ENCODE measurements at regions not wholly inside any gene's neighbourhood (a gene's known extent, or its start where the extent isn't known, plus 50 kb on each side); places are given as distances from the start of the nearest gene placed in this dataset.
A peak's percentile ranks its signal among the peaks of the same experiment; 100 is the strongest.
"Not testable (repeated sequence)": the region's sequence is repeated elsewhere in the genome, so short reads cannot be mapped to it uniquely, and the experiment has no call there.

DNA sequence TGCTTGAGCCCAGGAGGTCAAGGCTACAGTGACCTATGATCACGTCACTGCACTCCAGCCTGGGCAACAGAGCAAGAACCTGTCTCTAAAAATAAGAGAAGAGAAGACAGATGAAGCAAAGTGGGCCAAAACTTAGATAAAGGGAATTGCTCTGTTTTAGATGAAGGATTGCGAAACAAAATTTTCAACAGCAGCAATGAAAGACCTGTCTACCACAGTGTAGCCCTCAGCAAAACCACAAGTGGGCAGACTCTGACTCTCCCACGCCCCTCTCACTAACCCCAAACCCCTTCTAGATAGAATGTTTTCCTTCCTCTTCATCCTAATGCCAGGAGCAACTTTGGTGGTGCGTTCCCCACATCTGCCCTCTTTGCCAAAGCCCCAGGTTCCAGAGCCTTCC, 105.6 kb upstream of the ALDH3B2 start:
- peak in 1 of 2 donors; percentile 41 for DNase-seq (ENCODE audit: low read depth in 2 of 2)
- TF ChIP-seq, protein P1, sequence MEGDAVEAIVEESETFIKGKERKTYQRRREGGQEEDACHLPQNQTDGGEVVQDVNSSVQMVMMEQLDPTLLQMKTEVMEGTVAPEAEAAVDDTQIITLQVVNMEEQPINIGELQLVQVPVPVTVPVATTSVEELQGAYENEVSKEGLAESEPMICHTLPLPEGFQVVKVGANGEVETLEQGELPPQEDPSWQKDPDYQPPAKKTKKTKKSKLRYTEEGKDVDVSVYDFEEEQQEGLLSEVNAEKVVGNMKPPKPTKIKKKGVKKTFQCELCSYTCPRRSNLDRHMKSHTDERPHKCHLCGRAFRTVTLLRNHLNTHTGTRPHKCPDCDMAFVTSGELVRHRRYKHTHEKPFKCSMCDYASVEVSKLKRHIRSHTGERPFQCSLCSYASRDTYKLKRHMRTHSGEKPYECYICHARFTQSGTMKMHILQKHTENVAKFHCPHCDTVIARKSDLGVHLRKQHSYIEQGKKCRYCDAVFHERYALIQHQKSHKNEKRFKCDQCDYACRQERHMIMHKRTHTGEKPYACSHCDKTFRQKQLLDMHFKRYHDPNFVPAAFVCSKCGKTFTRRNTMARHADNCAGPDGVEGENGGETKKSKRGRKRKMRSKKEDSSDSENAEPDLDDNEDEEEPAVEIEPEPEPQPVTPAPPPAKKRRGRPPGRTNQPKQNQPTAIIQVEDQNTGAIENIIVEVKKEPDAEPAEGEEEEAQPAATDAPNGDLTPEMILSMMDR (IDR thresholded peaks at IDR 0.05; ENCODE audit: low read depth, low read length): no peak

DNA sequence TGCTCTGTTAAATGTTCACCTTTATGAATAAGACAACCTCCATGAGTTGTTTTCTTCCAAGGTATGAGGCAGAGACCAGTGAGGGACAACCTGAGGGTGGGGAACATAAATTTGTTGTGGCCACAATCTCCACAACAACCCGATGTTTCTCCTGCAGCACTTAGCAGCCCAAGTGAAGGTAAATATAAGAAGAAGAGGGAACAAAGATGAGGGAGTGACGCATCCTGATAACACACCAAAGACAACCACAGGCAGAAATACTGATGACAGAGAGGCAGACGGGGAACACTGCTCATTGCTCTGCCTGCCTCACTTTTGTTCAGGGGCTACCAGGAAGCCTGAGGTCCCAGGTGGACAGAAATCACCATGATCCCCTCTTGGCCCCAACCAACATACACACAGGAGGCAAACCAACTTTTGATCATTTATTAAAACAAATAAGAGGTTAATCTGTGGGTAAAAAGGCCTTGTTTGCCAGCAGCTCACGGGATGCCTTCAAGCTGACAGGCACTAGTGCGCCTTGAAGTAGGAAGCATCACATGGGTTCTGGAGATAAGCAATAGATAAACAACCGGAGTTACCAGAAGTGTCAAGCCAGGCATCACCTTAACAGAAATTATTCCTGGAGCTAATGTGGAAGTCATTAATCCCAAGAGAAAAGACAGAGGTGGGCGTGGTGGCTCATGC, 104.9 kb upstream of the ALDH3B2 start:
- DNase-seq (ENCODE audit: low read depth in 2 of 2): not testable (repeated sequence)

More for the DNA sequence above, 105.6 kb upstream of the ALDH3B2 start:
- H3K4me3 ChIP-seq (replicated peaks in 1 of 2; ENCODE audit: low read depth in 2 of 2, low read length in 2 of 2): no peak overlapping the region

DNA sequence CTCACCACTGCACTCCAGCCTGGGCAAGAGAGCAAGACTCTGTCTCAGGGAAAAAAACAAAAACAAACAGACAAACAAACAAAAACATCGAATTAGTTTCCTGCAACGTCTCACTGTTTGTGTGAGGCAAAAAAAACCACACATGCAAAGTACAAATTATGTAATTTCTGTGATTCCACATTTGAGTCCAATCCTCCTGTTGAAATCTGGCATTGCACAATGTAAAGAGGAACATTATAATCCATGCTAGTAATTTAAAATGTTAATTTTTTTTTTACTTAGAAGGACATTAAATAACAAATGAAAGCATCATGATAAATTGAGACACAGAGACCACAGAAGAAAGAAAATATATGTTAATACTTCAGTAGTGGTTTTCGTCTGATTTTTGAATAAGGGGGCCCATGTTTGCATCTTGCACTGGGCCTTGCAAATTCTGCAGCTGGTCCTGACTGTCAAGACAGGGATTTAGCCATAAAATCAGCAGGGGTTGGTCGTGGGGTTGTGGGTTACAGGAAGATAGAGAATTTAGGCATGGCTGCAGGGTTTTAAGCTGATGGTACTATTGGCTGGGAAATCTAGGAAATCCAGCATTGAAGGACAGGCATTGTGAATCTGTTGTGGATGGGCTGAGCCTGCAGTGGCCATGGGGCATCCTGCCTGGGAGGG, 102.6 kb upstream of the ALDH3B2 start:
- TF ChIP-seq, protein P1 (IDR thresholded peaks at IDR 0.05; ENCODE audit: low read depth, low read length): no peak
- DNase-seq (ENCODE audit: low read depth in 2 of 2): no peak
- H3K4me3 ChIP-seq (replicated peaks in 1 of 2; ENCODE audit: low read depth in 2 of 2, low read length in 2 of 2): no peak overlapping the region

More for the DNA sequence above, 104.9 kb upstream of the ALDH3B2 start:
- not testable (repeated sequence) for H3K4me3 ChIP-seq (replicated peaks in 1 of 2; ENCODE audit: low read depth in 2 of 2, low read length in 2 of 2)

DNA sequence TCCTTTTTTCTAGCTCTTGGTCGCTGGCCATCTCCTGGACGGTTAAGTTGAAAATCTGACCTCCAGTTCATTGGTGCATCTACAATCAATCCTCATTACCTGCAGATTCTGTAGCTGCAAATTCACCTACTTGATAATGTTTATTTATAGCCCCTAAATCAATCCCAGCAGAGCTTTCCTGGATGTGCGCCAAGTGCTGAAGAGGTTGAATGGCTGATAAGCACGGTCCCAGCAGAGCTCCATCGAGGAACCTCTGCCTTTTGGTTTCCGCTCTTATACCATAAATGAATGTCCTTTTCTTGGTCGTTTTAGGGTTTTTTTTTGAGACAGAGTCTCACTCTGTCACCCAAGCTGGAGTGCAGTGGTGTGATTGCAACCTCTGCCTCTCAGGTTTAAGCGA, 99.8 kb upstream of the ALDH3B2 start:
- not testable (repeated sequence) for DNase-seq (ENCODE audit: low read depth in 2 of 2); H3K4me3 ChIP-seq (replicated peaks in 1 of 2; ENCODE audit: low read depth in 2 of 2, low read length in 2 of 2)

DNA sequence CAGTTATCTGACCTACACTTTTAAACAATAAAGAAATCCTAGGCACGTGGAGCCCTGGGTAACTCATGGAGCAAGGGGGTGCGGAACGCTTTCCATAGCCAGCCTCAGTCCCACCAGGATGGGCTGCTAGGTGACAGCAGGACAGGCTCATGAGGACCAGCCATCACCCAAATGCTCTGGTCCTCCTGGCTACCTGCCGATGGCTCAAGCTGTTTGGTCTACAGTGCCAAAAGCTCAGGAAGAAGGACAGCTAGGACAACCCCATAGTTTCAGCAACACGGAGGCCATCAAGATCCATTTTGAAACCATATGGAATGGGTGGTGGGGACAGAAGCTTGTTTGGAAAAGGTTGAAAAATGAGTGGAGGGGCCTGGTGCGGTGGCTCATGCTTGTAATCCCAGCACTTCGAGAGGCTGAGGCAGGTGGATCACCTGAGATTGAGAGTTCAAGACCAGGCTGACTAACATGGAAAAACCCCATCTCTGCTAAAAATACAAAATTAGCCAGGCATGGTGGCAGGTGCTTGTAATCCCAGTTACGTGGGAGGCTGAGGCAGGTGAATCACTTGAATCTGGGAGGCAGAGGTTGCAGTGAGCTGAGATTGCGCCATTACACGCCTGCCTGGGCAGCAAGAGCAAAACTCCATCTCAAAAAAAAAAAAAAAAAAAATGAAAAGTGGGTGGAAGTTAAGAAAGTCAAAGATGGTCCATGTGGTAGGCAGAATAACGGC, 93.7 kb upstream of the ALDH3B2 start:
- not testable (repeated sequence) for DNase-seq (ENCODE audit: low read depth in 2 of 2); H3K4me3 ChIP-seq (replicated peaks in 1 of 2; ENCODE audit: low read depth in 2 of 2, low read length in 2 of 2)

DNA sequence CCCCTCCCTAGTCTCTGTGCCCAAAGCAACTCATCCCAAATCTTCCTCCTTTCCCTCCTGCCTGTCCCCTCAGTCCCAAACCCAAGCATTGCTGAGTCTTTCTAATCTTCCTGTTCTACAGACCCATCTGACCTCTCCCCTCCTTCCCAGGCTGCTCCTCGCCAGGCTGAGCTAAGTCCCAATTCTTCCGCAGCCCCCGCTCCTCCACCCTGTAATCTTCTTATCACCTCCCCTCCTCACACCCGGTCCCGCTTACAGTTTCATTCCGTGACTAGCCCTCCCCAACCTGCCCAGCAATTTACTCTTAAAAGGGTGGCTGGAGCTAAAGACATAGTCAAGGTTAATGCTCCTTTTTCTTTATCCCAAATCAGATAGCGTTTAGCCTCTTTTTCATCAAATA, 86.8 kb upstream of the ALDH3B2 start:
- not testable (repeated sequence) for H3K4me3 ChIP-seq (replicated peaks in 1 of 2; ENCODE audit: low read depth in 2 of 2, low read length in 2 of 2); DNase-seq (ENCODE audit: low read depth in 2 of 2)

DNA sequence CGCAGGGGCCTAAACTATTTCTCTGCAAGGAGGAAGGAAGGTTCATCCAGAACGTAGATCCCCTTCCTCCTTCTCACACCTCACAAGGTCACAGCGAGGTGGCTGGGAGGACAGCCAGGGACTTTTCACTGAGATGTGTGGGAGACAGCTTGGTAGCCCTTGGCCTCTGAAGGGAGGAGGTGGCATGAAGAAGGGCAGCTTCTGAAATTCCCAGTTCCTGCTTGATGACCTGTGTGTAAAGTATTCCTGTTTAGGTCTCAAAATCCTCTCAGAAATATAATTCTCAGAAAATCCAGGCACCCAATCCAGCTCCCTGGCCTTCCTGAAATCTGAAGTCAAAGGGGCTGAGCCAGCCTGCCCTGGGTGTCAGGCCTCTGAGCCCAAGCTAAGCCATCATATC, 84.9 kb upstream of the ALDH3B2 start:
- not testable (repeated sequence) for DNase-seq (ENCODE audit: low read depth in 2 of 2)

DNA sequence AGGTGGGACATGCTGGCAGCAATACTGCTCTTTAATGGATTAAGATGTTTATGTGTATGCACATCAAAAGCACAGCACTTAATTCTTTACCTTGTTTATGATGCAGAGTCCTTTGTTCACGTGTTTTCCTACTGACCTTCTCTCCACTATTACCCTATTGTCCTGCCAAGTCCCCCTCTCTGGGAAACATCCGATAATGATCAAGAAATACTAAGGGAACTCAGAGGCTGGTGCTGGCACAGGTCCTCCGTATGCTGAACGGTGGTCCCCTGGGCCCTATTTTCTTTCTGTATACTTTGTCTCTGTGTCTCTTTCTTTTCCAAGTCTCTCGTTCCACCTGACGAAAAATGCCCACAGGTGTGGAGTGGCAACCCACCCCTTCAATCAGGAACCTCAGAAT, 84.0 kb upstream of the ALDH3B2 start:
- not testable (repeated sequence) for H3K4me3 ChIP-seq (replicated peaks in 1 of 2; ENCODE audit: low read depth in 2 of 2, low read length in 2 of 2); DNase-seq (ENCODE audit: low read depth in 2 of 2)

More for the DNA sequence above, 84.9 kb upstream of the ALDH3B2 start:
- H3K4me3 ChIP-seq (replicated peaks in 1 of 2; ENCODE audit: low read depth in 2 of 2, low read length in 2 of 2): not testable (repeated sequence)

DNA sequence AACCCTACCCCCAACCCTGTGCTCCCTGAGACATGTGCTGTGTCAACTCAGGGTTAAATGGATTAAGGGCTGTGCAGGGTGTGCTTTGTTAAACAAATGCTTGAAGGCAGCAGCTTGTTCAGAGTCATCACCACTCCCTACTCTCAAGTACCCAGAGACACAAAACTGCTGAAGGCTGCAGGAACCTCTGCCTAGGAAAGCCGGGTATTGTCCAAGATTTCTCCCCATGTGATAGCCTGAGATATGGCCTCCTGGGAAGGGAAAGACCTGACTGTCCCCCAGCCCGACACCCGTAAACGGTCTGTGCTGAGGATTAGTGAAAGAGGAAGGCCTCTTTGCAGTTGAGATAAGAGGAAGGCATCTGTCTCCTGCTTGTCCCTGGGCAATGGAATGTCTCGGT, 83.6 kb upstream of the ALDH3B2 start:
- not testable (repeated sequence) for DNase-seq (ENCODE audit: low read depth in 2 of 2); H3K4me3 ChIP-seq (replicated peaks in 1 of 2; ENCODE audit: low read depth in 2 of 2, low read length in 2 of 2)

DNA sequence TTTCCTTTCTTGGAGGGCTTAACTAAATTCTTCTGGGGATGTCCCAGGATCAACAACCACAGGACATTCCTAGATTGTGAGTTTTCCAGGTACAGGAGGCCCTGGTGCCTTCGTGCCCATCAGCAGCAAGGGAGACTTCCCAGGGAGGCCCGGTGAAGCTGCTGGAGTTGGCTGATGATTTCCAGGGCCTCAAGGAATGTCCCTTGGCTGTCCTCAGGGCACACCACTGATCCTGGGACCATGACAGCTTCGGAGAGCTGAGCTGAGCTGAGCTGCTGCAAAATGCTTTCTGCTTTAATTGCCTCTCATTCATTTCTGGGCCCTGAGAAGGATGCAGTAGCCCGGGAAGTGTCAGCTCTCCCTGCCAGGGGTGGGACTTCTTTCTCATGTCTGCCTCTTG, 79.4 kb upstream of the ALDH3B2 start:
- DNase-seq (ENCODE audit: low read depth in 2 of 2); H3K4me3 ChIP-seq (replicated peaks in 1 of 2; ENCODE audit: low read depth in 2 of 2, low read length in 2 of 2): not testable (repeated sequence)

DNA sequence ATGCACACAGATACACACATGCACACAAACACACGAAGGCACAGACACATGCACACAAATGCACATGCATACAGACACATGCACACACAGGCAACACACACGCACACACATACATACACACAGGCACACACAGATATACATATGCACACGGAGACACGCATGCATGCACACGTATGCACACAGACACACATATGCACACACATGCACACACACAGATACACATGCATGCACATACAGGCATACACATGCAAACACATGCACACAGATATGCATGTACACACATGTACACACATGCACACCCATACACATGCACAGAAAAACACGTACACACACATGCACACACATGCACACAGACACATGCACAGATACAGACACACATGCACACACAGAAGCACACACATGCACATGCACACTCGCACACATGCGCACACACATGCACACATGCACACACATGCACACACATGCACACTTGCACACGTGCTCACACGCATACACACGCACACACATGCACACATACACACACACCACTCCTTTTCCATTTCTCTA, 70.8 kb upstream of the ALDH3B2 start:
- TF ChIP-seq, protein P1 (IDR thresholded peaks at IDR 0.05; ENCODE audit: low read depth, low read length): no peak
- H3K4me3 ChIP-seq (replicated peaks in 1 of 2; ENCODE audit: low read depth in 2 of 2, low read length in 2 of 2): no peak overlapping the region
- DNase-seq (ENCODE audit: low read depth in 2 of 2): no peak

DNA sequence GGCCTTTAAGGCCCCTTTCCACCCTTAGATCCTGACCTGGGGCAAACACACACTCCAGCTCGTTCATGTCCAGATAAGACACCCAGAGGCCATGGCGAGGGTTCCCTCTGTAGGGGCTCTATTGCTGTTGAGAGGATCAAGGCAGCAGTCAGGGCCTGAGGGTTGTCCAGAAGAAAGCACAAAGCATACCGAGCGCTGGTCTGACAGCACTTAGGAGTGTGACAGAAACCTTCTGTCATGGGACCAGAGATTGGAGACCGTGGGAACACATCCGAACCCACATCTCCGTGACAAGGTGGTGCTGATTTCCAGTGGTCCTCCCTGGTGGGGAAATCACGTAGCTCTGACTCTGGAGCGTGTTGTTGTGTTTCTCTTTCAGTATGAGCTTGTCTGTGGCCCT, 69.8 kb upstream of the ALDH3B2 start:
- H3K4me3 ChIP-seq (replicated peaks in 1 of 2; ENCODE audit: low read depth in 2 of 2, low read length in 2 of 2); DNase-seq (ENCODE audit: low read depth in 2 of 2): not testable (repeated sequence)

DNA sequence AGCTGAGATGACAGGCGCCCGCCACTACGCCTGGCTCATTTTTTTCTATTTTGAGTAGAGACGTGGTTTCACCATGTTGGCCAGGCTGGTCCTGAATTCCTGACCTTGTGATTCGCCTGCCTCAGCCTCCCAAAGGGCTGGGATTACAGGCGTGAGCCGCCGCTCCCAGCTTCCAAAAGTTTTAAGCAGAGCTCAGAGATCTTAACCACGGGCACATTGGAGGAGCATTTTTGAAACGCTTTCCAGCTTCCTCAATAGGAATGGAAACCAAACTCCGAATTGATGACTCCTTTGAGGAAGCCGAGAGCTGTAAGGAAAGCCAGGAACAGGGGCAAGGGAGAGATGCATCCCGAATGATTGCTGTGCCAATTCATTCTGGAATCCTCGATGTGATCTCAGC, 63.8 kb upstream of the ALDH3B2 start:
- DNase-seq (ENCODE audit: low read depth in 2 of 2): not testable (repeated sequence)

DNA sequence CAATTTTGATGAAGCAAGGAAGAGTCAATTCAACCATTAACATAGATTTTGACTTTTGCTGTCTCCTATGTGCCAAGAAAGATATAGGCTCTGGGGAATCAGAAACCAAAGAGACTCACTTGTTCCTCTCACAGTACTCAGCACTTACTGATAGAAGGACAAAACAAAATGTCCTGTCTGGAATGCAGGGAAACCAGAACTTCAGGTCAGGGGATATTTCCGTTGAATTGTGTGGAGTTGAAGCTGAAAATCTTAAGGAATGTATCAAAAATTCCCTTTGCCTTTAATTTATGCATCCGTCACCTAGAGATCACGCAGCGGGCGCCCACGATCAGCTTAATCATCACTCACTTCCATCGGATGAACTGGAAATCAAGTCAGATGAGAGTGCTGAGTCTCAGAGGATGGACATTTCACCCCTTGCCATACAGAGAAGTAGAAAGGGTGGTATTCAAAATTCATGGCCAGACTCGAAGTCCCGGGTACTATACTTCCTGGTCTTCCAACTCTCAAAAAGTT, 63.2 kb upstream of the ALDH3B2 start:
- H3K4me3 ChIP-seq (replicated peaks in 1 of 2; ENCODE audit: low read depth in 2 of 2, low read length in 2 of 2); DNase-seq (ENCODE audit: low read depth in 2 of 2): not testable (repeated sequence)

More for the DNA sequence above, 63.8 kb upstream of the ALDH3B2 start:
- not testable (repeated sequence) for H3K4me3 ChIP-seq (replicated peaks in 1 of 2; ENCODE audit: low read depth in 2 of 2, low read length in 2 of 2)

All from cardiac fibroblast (primary cell).